HG02870 (cell line): ENCODE measurements at regions not wholly inside any gene's neighbourhood (a gene's known extent, or its start where the extent isn't known, plus 50 kb on each side); places are given as distances from the start of the nearest gene placed in this dataset.

Experiments used
- ATAC-seq: cut with Tn5 transposase; IDR thresholded peaks from one replicate; pipeline ENCODE4 v1.9.1; 2021; ENCODE audit warnings: mild to moderate bottlenecking, moderate library complexity; ENCODE audit not compliant: unreplicated experiment

- ATAC-seq = no peak
Observed at GRCh38 chr18:70450426-70451253, 161.8 kb downstream of the SOCS6 start.

- ATAC-seq = no peak
Observed at GRCh38 chr18:70448588-70448987, 159.7 kb downstream of the SOCS6 start.

- no peak for ATAC-seq
Observed at GRCh38 chr18:70446063-70446462, 157.2 kb downstream of the SOCS6 start.

GRCh38 chr18:70442933-70443332, 154.1 kb downstream of the SOCS6 start:
- no peak for ATAC-seq

GRCh38 chr18:70432804-70433400, 144.1 kb downstream of the SOCS6 start:
- ATAC-seq = no peak

- no peak for ATAC-seq
Observed at GRCh38 chr18:70431203-70431624, 142.4 kb downstream of the SOCS6 start.

- ATAC-seq = no peak
Observed at GRCh38 chr18:70430501-70431173, 141.8 kb downstream of the SOCS6 start.

- no peak for ATAC-seq
Observed at GRCh38 chr18:70429847-70430500, 141.1 kb downstream of the SOCS6 start.

GRCh38 chr18:70428439-70428838, 139.6 kb downstream of the SOCS6 start:
- ATAC-seq = peak; percentile 100

- ATAC-seq = no peak
Observed at GRCh38 chr18:70426818-70427217, 138.0 kb downstream of the SOCS6 start.

- ATAC-seq = no peak
Observed at GRCh38 chr18:70425236-70425635, 136.4 kb downstream of the SOCS6 start.

GRCh38 chr18:70423988-70424387, 135.1 kb downstream of the SOCS6 start:
- ATAC-seq = no peak

- no peak for ATAC-seq
Observed at GRCh38 chr18:70423120-70423519, 134.3 kb downstream of the SOCS6 start.

- no peak for ATAC-seq
Observed at GRCh38 chr18:70422391-70422965, 133.6 kb downstream of the SOCS6 start.

GRCh38 chr18:70421471-70422390, 132.9 kb downstream of the SOCS6 start:
- ATAC-seq = no peak

- ATAC-seq = no peak
Observed at GRCh38 chr18:70420146-70420898, 131.5 kb downstream of the SOCS6 start.

- ATAC-seq = no peak
Observed at GRCh38 chr18:70419526-70419925, 130.7 kb downstream of the SOCS6 start.

GRCh38 chr18:70418546-70419311, 129.9 kb downstream of the SOCS6 start:
- peak; percentile 100 for ATAC-seq
